Left ventricle myocardium inferior (tissue), 1 donor: ENCODE measurements at regions not wholly inside any gene's neighbourhood (a gene's known extent, or its start where the extent isn't known, plus 50 kb on each side); places are given as distances from the start of the nearest gene placed in this dataset.

ENCODE experiments used
- DNase-seq: peaks from one replicate; pipeline ENCODE4 v3.0.0-alpha.2; 2020
- H3K27ac ChIP-seq: fragments of 200-600 bp; replicated peaks from 2 replicates; pipeline ENCODE4 v1.8.0; 2021
- H3K27me3 ChIP-seq: fragments of 200-600 bp; 2 replicates; pipeline ENCODE4 v1.8.0; 2021; ENCODE audit warnings: low read depth
- H3K36me3 ChIP-seq: fragments of 200-600 bp; 2 replicates; pipeline ENCODE4 v1.8.0; 2021
- H3K4me1 ChIP-seq: fragments of 200-600 bp; 2 replicates; pipeline ENCODE4 v1.8.0; 2021
- H3K4me3 ChIP-seq: fragments of 200-600 bp; 2 replicates; pipeline ENCODE4 v1.8.0; 2021; ENCODE audit warnings: mild to moderate bottlenecking, moderate library complexity
- H3K9me3 ChIP-seq: fragments of 200-600 bp; replicated peaks from 2 replicates; pipeline ENCODE4 v1.8.0; 2021
- intact Hi-C: fragments of 100-400 bp; cut with micrococcal nuclease; formaldehyde crosslinking; loops from one replicate; pipeline ENCODE4 v1.11.0; 2022
- TF ChIP-seq, protein P1 (sequence below): fragments of 200-600 bp; IDR thresholded peaks from 2 replicates; pipeline ENCODE4 v1.8.0; 2021; ENCODE audit warnings: antibody characterized with exemption, mild to moderate bottlenecking, borderline replicate concordance
- donor health status: DM: no; HTN: yes; CAD: no; lungs with severe emphysema.

DNA sequence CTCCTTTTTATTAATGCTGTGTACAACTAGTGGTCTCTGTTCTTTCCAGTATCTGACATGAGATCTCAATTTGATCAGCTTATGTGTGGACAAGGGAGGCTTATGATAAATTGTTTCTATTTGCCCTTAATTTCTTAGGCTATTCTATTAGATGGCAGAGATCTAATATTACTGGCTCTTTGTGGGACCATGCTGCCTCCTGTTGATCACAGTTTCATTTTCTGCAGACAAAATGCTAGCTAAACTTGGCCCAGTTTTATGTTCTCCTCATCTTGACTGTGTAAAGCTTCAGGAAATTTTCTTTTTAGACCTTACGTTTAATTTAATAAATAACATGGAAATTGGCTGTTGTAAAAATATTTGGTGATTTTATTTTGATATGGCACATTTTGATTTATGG, 627.1 kb upstream of the AADAT start:
- TF ChIP-seq, protein P1, sequence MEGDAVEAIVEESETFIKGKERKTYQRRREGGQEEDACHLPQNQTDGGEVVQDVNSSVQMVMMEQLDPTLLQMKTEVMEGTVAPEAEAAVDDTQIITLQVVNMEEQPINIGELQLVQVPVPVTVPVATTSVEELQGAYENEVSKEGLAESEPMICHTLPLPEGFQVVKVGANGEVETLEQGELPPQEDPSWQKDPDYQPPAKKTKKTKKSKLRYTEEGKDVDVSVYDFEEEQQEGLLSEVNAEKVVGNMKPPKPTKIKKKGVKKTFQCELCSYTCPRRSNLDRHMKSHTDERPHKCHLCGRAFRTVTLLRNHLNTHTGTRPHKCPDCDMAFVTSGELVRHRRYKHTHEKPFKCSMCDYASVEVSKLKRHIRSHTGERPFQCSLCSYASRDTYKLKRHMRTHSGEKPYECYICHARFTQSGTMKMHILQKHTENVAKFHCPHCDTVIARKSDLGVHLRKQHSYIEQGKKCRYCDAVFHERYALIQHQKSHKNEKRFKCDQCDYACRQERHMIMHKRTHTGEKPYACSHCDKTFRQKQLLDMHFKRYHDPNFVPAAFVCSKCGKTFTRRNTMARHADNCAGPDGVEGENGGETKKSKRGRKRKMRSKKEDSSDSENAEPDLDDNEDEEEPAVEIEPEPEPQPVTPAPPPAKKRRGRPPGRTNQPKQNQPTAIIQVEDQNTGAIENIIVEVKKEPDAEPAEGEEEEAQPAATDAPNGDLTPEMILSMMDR = no peak
- no peaks in the 10 kb centered on the region for H3K4me1 ChIP-seq

DNA sequence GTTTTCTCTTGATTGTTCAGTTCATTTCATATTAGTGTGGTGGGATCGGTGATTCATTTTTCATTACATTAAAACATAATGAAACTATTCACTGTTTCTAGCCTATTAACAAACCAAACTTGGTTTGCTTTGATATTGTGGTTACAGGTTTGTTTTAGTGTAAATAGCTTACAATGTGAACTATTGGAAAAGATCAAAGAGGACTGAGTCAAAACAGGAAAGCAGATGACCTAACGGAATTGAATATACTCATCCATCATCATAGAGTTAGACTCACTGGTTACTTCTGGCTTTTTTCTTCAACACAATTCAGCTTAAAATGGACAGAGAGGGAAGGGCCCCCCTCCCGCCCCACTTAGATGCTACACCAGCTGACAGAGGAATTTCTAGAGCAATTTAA, 616.2 kb upstream of the AADAT start:
- intact Hi-C loops = no loop called here
- H3K27me3 ChIP-seq = no peaks in the 10 kb centered on the region
- no peak overlapping the region for H3K27ac ChIP-seq
- no peak overlapping the region for H3K4me3 ChIP-seq
- TF ChIP-seq, protein P1 = no peak
- H3K4me1 ChIP-seq = no peaks in the 10 kb centered on the region
- DNase-seq = no peak
- H3K9me3 ChIP-seq = no peaks in the 10 kb centered on the region
- no peaks in the 10 kb centered on the region for H3K36me3 ChIP-seq

More for the DNA sequence above, 627.1 kb upstream of the AADAT start:
- Histone ChIP-seq H3K27me3 (no peaks in the 10 kb centered on the region), H3K9me3 (peaks cover 6% of the 10 kb centered on the region), H3K4me3 (no peak overlapping the region), H3K36me3 (no peaks in the 10 kb centered on the region), H3K27ac (no peak overlapping the region)
- no peak for DNase-seq
- intact Hi-C loops = no loop called here

DNA sequence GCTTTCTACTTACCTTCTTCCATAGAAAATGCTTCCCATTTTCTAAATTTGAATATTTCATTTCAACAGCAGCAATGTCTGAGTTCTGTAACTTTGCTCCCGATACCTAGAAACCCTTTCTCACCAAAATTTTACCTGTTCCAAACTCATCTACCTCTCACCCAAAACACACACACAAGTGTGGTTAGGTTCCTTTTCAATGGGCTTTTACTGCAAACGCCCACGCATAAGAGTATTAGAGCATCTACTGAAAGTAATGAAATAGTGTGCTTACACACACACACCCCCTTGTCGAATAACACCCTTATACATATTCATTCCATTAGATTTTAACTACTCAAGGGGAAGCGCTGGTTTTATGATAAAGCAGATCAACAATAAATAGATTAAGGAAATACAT, 610.3 kb upstream of the AADAT start:
- intact Hi-C loops = no loop called here
- Histone ChIP-seq H3K4me1 (no peaks in the 10 kb centered on the region), H3K4me3 (no peak overlapping the region), H3K9me3 (no peaks in the 10 kb centered on the region), H3K36me3 (no peaks in the 10 kb centered on the region), H3K27me3 (no peaks in the 10 kb centered on the region), H3K27ac (no peak overlapping the region)
- TF ChIP-seq, protein P1 = no peak
- no peak for DNase-seq

DNA sequence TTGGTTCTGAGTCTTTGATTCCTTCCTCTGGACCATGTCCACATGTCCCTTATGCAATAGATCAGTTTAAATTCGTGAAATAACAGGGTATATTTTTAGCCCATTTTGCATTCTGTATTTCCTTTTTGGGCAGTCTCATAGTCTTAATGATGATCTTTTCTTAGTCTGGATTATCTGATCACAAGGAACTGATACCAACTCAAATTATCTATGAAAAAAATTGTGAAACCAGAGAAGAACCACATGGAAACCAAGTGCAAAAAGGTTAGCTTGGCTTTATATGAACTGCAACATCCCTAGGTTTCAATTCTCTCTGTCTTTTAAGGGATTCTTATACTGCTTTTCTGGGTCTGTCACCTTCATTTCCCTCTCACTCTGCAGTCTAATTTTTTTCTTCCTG, 608.6 kb upstream of the AADAT start:
- no peaks in the 10 kb centered on the region for H3K4me1 ChIP-seq
- H3K9me3 ChIP-seq = no peaks in the 10 kb centered on the region
- H3K27ac ChIP-seq = no peak overlapping the region
- no peaks in the 10 kb centered on the region for H3K27me3 ChIP-seq
- H3K4me3 ChIP-seq = no peak overlapping the region
- H3K36me3 ChIP-seq = no peaks in the 10 kb centered on the region
- TF ChIP-seq, protein P1 = no peak
- DNase-seq = no peak
- intact Hi-C loops = no loop called here

DNA sequence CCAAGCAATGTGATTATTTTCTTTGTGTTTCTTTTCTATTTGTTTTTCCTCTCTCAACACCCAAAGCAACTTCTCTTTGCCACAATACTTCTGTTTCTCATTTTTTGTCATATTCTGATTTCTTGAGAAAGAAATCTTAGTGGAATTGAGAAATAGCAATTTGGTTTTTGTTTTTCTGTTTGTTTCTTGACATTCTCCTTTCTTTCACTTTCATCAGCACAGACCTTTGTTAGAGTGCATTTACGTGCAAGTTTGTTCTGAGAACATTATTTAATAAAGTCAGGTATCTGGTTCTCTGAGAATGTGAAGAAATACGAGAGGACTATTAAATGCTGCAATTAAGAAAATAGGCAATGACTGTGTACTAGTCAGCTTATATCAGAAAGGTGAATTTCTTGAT, 608.1 kb upstream of the AADAT start:
- H3K4me3 ChIP-seq = no peak overlapping the region

More for the DNA sequence above, 608.1 kb upstream of the AADAT start:
- no peaks in the 10 kb centered on the region for H3K36me3 ChIP-seq
- intact Hi-C loops = no loop called here
- no peaks in the 10 kb centered on the region for H3K4me1 ChIP-seq
- H3K27ac ChIP-seq = no peak overlapping the region
- no peaks in the 10 kb centered on the region for H3K9me3 ChIP-seq
- no peak for DNase-seq
- TF ChIP-seq, protein P1 = no peak
- no peaks in the 10 kb centered on the region for H3K27me3 ChIP-seq
